Stimulated activated CD4-positive, alpha-beta T cell treated with anti-CD3 and anti-CD28 coated beads, Interleukin-1b, Interleukin-23, amount 100 ng/mL, for 1 hour (primary cell): ENCODE measurements at regions not wholly inside any gene's neighbourhood (a gene's known extent, or its start where the extent isn't known, plus 50 kb on each side); places are given as distances from the start of the nearest gene placed in this dataset.
"Not testable (repeated sequence)": the region's sequence is repeated elsewhere in the genome, so short reads cannot be mapped to it uniquely, and the experiment has no call there.

Source experiments
- DNase-seq, 2 donors: peaks; one replicate each; pipeline ENCODE4 v3.0.0-alpha.2; 2020; ENCODE audit warnings: low read depth in 2 of 2

- DNase-seq = not testable (repeated sequence)
Observed at GRCh38 chr2:87198422-87198821, 176.8 kb upstream of the PLGLB1 start.

GRCh38 chr2:87199228-87199627 is 177.6 kb upstream of the PLGLB1 start:
- DNase-seq = not testable (repeated sequence)

GRCh38 chr2:87204569-87205147 is 183.0 kb upstream of the PLGLB1 start:
- DNase-seq = not testable (repeated sequence)

- DNase-seq = not testable (repeated sequence)
Observed at GRCh38 chr2:87212938-87213337, 191.3 kb upstream of the PLGLB1 start.

GRCh38 chr2:87217005-87217404 is 195.4 kb upstream of the PLGLB1 start:
- not testable (repeated sequence) for DNase-seq

GRCh38 chr2:87217741-87218410 is 196.2 kb upstream of the PLGLB1 start:
- peak; percentile 58 to 72 for DNase-seq

- not testable (repeated sequence) for DNase-seq
Observed at GRCh38 chr2:87220651-87221050, 199.0 kb upstream of the PLGLB1 start.

- not testable (repeated sequence) for DNase-seq
Observed at GRCh38 chr2:87222131-87222530, 200.5 kb upstream of the PLGLB1 start.

GRCh38 chr2:87223873-87224272 is 202.2 kb upstream of the PLGLB1 start:
- DNase-seq = not testable (repeated sequence)

GRCh38 chr2:87229091-87229689 is 207.5 kb upstream of the PLGLB1 start:
- DNase-seq = not testable (repeated sequence)

GRCh38 chr2:87229964-87230363 is 208.3 kb upstream of the PLGLB1 start:
- not testable (repeated sequence) for DNase-seq

- DNase-seq = not testable (repeated sequence)
Observed at GRCh38 chr2:87235333-87235981, 213.8 kb upstream of the PLGLB1 start.

- DNase-seq = not testable (repeated sequence)
Observed at GRCh38 chr2:87237570-87238336, 216.1 kb upstream of the PLGLB1 start.

- not testable (repeated sequence) for DNase-seq
Observed at GRCh38 chr2:87239558-87240215, 218.0 kb upstream of the PLGLB1 start.

GRCh38 chr2:87246066-87246717 is 224.5 kb upstream of the PLGLB1 start:
- DNase-seq = not testable (repeated sequence)

- DNase-seq = not testable (repeated sequence)
Observed at GRCh38 chr2:87252046-87252445, 230.4 kb upstream of the PLGLB1 start.

- not testable (repeated sequence) for DNase-seq
Observed at GRCh38 chr2:87254562-87254961, 232.9 kb upstream of the PLGLB1 start.

- DNase-seq = not testable (repeated sequence)
Observed at GRCh38 chr2:87255410-87255809, 233.8 kb upstream of the PLGLB1 start.

- not testable (repeated sequence) for DNase-seq
Observed at GRCh38 chr2:87258887-87259286, 237.2 kb upstream of the PLGLB1 start.

- not testable (repeated sequence) for DNase-seq
Observed at GRCh38 chr2:87262184-87262702, 240.6 kb upstream of the PLGLB1 start.
